Panc1 (cell line): ENCODE measurements at regions not wholly inside any gene's neighbourhood (a gene's known extent, or its start where the extent isn't known, plus 50 kb on each side); places are given as distances from the start of the nearest gene placed in this dataset.

Experiments
- POLR2AphosphoS5 ChIP-seq: IDR thresholded peaks from 2 replicates; pipeline ENCODE4 v1.6.1; 2012; ENCODE audit warnings: mild to moderate bottlenecking, low read depth, low read length, moderate library complexity
- SIN3A ChIP-seq: IDR thresholded peaks from 2 replicates; pipeline ENCODE4 v1.6.1; 2012; ENCODE audit warnings: low read depth, mild to moderate bottlenecking, low read length, moderate library complexity, borderline replicate concordance; ENCODE audit not compliant: insufficient read depth
- TF ChIP-seq, protein P1 (sequence below): fragments of 450-650 bp; IDR thresholded peaks from 2 replicates; pipeline ENCODE4 v1.5.1; 2017; ENCODE audit warnings: mild to moderate bottlenecking
- TF ChIP-seq, protein P2 (sequence below), 2 experiments: IDR thresholded peaks; 2 replicates each; pipeline ENCODE4 v1.6.1; 2011 to 2012; ENCODE audit warnings: low read depth in 2 of 2, control low read depth in 1 of 2, low read length in 1 of 2, mild to moderate bottlenecking in 1 of 2, moderate library complexity in 1 of 2; ENCODE audit not compliant: insufficient read depth in 1 of 2

DNA sequence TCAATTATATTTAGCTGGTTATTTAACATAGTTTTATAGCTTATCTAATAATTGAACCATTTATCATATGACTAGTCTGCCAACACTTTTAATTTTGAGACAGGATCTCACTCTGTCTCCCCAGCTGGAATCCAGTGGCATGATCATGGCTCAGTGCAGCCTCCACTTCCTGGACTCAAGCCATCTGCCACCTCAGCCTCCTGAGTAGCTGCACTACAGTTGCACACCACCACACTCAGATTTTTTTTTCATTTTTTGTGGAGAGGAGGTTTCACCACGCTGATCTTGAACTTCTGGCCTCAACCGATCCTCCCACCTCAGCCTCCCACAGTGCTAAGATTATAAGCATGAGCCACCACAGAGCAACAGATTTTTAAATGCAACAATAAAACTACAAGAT lies 151.4 kb upstream of the MDGA2 start:
- TF ChIP-seq, protein P1, sequence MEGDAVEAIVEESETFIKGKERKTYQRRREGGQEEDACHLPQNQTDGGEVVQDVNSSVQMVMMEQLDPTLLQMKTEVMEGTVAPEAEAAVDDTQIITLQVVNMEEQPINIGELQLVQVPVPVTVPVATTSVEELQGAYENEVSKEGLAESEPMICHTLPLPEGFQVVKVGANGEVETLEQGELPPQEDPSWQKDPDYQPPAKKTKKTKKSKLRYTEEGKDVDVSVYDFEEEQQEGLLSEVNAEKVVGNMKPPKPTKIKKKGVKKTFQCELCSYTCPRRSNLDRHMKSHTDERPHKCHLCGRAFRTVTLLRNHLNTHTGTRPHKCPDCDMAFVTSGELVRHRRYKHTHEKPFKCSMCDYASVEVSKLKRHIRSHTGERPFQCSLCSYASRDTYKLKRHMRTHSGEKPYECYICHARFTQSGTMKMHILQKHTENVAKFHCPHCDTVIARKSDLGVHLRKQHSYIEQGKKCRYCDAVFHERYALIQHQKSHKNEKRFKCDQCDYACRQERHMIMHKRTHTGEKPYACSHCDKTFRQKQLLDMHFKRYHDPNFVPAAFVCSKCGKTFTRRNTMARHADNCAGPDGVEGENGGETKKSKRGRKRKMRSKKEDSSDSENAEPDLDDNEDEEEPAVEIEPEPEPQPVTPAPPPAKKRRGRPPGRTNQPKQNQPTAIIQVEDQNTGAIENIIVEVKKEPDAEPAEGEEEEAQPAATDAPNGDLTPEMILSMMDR, result no peak
- TF ChIP-seq, protein P2, sequence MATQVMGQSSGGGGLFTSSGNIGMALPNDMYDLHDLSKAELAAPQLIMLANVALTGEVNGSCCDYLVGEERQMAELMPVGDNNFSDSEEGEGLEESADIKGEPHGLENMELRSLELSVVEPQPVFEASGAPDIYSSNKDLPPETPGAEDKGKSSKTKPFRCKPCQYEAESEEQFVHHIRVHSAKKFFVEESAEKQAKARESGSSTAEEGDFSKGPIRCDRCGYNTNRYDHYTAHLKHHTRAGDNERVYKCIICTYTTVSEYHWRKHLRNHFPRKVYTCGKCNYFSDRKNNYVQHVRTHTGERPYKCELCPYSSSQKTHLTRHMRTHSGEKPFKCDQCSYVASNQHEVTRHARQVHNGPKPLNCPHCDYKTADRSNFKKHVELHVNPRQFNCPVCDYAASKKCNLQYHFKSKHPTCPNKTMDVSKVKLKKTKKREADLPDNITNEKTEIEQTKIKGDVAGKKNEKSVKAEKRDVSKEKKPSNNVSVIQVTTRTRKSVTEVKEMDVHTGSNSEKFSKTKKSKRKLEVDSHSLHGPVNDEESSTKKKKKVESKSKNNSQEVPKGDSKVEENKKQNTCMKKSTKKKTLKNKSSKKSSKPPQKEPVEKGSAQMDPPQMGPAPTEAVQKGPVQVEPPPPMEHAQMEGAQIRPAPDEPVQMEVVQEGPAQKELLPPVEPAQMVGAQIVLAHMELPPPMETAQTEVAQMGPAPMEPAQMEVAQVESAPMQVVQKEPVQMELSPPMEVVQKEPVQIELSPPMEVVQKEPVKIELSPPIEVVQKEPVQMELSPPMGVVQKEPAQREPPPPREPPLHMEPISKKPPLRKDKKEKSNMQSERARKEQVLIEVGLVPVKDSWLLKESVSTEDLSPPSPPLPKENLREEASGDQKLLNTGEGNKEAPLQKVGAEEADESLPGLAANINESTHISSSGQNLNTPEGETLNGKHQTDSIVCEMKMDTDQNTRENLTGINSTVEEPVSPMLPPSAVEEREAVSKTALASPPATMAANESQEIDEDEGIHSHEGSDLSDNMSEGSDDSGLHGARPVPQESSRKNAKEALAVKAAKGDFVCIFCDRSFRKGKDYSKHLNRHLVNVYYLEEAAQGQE (IDR thresholded peaks at IDR 0.05; ENCODE audit: insufficient read depth in 1 of 2, low read depth in 2 of 2, low read length in 1 of 2), result no peak
- no peak for TF ChIP-seq POLR2AphosphoS5
- TF ChIP-seq SIN3A, result no peak
